ENCODE measurements at regions not wholly inside any gene's neighbourhood (a gene's known extent, or its start where the extent isn't known, plus 50 kb on each side); places are given as distances from the start of the nearest gene placed in this dataset.

DNA sequence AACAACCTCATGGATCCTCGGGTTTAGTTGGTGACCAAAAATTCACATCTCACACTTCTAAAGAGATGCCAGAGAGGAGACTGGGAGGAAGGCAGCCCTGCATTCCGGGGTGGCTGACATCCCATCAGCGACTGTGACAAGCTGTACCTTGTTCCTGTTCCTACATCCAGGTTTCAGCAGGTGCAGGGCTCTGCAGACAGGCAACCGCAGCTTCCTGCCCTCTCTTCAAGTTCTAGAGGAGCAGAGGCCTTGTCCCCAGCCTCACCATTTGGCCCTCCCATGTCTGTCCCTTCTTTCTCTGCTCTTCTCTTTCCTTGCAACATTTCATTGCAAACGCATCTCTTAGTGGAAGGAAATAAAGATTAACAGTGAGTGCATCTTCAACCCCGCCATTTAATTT is 454.6 kb downstream of the IRX1 start:
- TF ChIP-seq, protein P1, sequence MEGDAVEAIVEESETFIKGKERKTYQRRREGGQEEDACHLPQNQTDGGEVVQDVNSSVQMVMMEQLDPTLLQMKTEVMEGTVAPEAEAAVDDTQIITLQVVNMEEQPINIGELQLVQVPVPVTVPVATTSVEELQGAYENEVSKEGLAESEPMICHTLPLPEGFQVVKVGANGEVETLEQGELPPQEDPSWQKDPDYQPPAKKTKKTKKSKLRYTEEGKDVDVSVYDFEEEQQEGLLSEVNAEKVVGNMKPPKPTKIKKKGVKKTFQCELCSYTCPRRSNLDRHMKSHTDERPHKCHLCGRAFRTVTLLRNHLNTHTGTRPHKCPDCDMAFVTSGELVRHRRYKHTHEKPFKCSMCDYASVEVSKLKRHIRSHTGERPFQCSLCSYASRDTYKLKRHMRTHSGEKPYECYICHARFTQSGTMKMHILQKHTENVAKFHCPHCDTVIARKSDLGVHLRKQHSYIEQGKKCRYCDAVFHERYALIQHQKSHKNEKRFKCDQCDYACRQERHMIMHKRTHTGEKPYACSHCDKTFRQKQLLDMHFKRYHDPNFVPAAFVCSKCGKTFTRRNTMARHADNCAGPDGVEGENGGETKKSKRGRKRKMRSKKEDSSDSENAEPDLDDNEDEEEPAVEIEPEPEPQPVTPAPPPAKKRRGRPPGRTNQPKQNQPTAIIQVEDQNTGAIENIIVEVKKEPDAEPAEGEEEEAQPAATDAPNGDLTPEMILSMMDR (IDR thresholded peaks at IDR 0.05) = no peak
- TF ChIP-seq POLR2A (IDR thresholded peaks at IDR 0.05) = no peak

Data from esophagus squamous epithelium (tissue), 4 donors.